GM12878 (cell line): ENCODE measurements at regions not wholly inside any gene's neighbourhood (a gene's known extent, or its start where the extent isn't known, plus 50 kb on each side); places are given as distances from the start of the nearest gene placed in this dataset.
A peak's percentile ranks its signal among the peaks of the same experiment; 100 is the strongest.

Experiments
- ATAC-seq: fragments of 200-7000 bp; cut with Tn5 transposase; 3 replicates; pipeline ENCODE4 v1.9.1; 2020; ENCODE audit warnings: mild to moderate bottlenecking, moderate library complexity
- BruUV-seq: library from RNA; stranded (reverse); fragments of 400-500 nt; replicated peaks from 2 replicates; lab custom pipeline; 2021; lab: Mats Ljungman, UMichigan
- CTCF ChIA-PET: fragments of 300-600 bp; sonication (Branson Sonifier 250); formaldehyde crosslinking; extraction: SDS; loops from one replicate; lab custom pipeline; 2021; ENCODE audit warnings: inconsistent platforms; lab: Yijun Ruan, JAX
- POLR2A ChIA-PET: fragments of 350-600 bp; formaldehyde crosslinking; extraction: SDS; loops from one replicate; lab custom pipeline; 2021; ENCODE audit warnings: inconsistent platforms; lab: Charles Lee
- RAD21 ChIA-PET: fragments of 300-600 bp; sonication (Branson Sonifier 250); formaldehyde crosslinking; loops from one replicate; lab custom pipeline; 2023; ENCODE audit warnings: antibody characterized with exemption; ENCODE audit not compliant: unreplicated experiment; lab: Charles Lee
- SMC1A ChIA-PET: fragments of 300-600 bp; sonication (Branson Sonifier 250); formaldehyde crosslinking; loops from one replicate; lab custom pipeline; 2023; ENCODE audit not compliant: unreplicated experiment, uncharacterized antibody; lab: Charles Lee
- DNase-seq: peaks from one replicate; pipeline ENCODE4 v3.0.0-alpha.2; 2011; ENCODE audit warnings: low read depth, low spot score
- FAIRE-seq: peaks from 3 replicates; lab custom pipeline; 2011; peaks lifted over from hg19 to GRCh38; lab: Jason Lieb, UNC
- H2AFZ ChIP-seq: 2 replicates; pipeline ENCODE4 v1.6.0; 2011; ENCODE audit warnings: low read depth, low read length, control low read depth; ENCODE audit not compliant: control insufficient read depth
- H3K27ac ChIP-seq: 2 replicates; pipeline ENCODE4 v1.5.1; 2011; ENCODE audit warnings: control low read depth; ENCODE audit not compliant: control insufficient read depth, insufficient read depth
- H3K27me3 ChIP-seq, 2 experiments: replicated peaks in 1 of 2; 2 replicates each; pipeline versions ENCODE4 v1.6.0 to v1.6.1; 2011; ENCODE audit warnings: low read length in 1 of 2; ENCODE audit not compliant: control insufficient read depth in 2 of 2, insufficient read depth in 2 of 2
- H3K36me3 ChIP-seq, 2 experiments: 2 replicates each; pipeline ENCODE4 v1.5.1; 2011; ENCODE audit warnings: low read length in 1 of 2; ENCODE audit not compliant: control insufficient read depth in 2 of 2, insufficient read depth in 2 of 2
- H3K4me1 ChIP-seq: 2 replicates; pipeline ENCODE4 v1.6.1; 2011; ENCODE audit warnings: mild to moderate bottlenecking, low read length, moderate library complexity, mixed read lengths; ENCODE audit not compliant: control insufficient read depth, insufficient read depth
- H3K4me2 ChIP-seq: 2 replicates; pipeline ENCODE4 v1.6.0; 2011; ENCODE audit warnings: control low read depth; ENCODE audit not compliant: control insufficient read depth, insufficient read depth
- H3K4me3 ChIP-seq: fragments of 200-600 bp; sonication (generic); 2 replicates; pipeline ENCODE4 v1.5.1; 2016
- H3K79me2 ChIP-seq: 2 replicates; pipeline ENCODE4 v1.6.0; 2011; ENCODE audit warnings: low read length; ENCODE audit not compliant: control insufficient read depth, insufficient read depth
- H3K9ac ChIP-seq: 2 replicates; pipeline ENCODE4 v1.8.0; 2011; ENCODE audit warnings: low read length, control low read depth, mixed read lengths; ENCODE audit not compliant: control insufficient read depth, insufficient read depth
- H3K9me3 ChIP-seq: replicated peaks from 3 replicates; pipeline ENCODE4 v1.5.1; 2011; ENCODE audit warnings: mild to moderate bottlenecking, low read length; ENCODE audit not compliant: control insufficient read depth, insufficient read depth
- H4K20me1 ChIP-seq: 2 replicates; pipeline ENCODE4 v1.6.0; 2011; ENCODE audit not compliant: control insufficient read depth, insufficient read depth
- ATF7 ChIP-seq: fragments of 450-650 bp; IDR thresholded peaks from 2 replicates; pipeline ENCODE4 v1.6.1; 2016; ENCODE audit warnings: low read depth, mild to moderate bottlenecking
- BCL11A ChIP-seq: IDR thresholded peaks from 2 replicates; pipeline ENCODE4 v1.6.1; 2011; ENCODE audit warnings: low read depth, low read length
- EED ChIP-seq: sonication (generic); IDR thresholded peaks from 2 replicates; pipeline ENCODE4 v1.6.1; 2016; ENCODE audit warnings: antibody characterized with exemption, low read depth
- ELK1 ChIP-seq: IDR thresholded peaks from 2 replicates; pipeline ENCODE4 v1.6.1; 2012; ENCODE audit warnings: low read depth, low read length, improper control_type of control experiment
- FOXM1 ChIP-seq: IDR thresholded peaks from 2 replicates; pipeline ENCODE4 v1.6.1; 2012; ENCODE audit warnings: low read depth, mild to moderate bottlenecking, inconsistent platforms, low read length, moderate library complexity
- HCFC1 ChIP-seq: fragments of 150-350 bp; IDR thresholded peaks from 2 replicates; pipeline ENCODE4 v1.6.1; 2014; ENCODE audit warnings: low read length
- IKZF1 ChIP-seq: fragments of 450-650 bp; conservative IDR thresholded peaks from 2 replicates; pipeline ENCODE4 v1.6.1; 2017; ENCODE audit warnings: antibody characterized with exemption, mild to moderate bottlenecking
- IRF3 ChIP-seq: fragments of 450-650 bp; IDR thresholded peaks from 2 replicates; pipeline ENCODE4 v1.6.1; 2014; ENCODE audit warnings: mild to moderate bottlenecking
- MLLT1 ChIP-seq: fragments of 450-650 bp; IDR thresholded peaks from 2 replicates; pipeline ENCODE4 v1.6.1; 2016; ENCODE audit warnings: mild to moderate bottlenecking
- NFIC ChIP-seq: IDR thresholded peaks from 2 replicates; pipeline ENCODE4 v1.6.1; 2012; ENCODE audit warnings: low read depth, mild to moderate bottlenecking, inconsistent platforms, low read length, moderate library complexity
- SIX5 ChIP-seq: IDR thresholded peaks from 2 replicates; pipeline ENCODE4 v1.6.1; 2011; ENCODE audit warnings: mild to moderate bottlenecking, low read depth, low read length, moderate library complexity; ENCODE audit not compliant: severe bottlenecking
- TARDBP ChIP-seq: IDR thresholded peaks from 2 replicates; pipeline ENCODE4 v1.6.1; 2016; ENCODE audit warnings: borderline replicate concordance
- TCF12 ChIP-seq: IDR thresholded peaks from 2 replicates; pipeline ENCODE4 v1.6.1; 2011; ENCODE audit warnings: low read depth, mild to moderate bottlenecking, low read length
- WGBS: methylation state at CpG from one replicate; pipeline ENCODE4 v1.1.6; 2016; ENCODE audit warnings: low lambda C conversion rate; ENCODE audit not compliant: insufficient replicate concordance, insufficient coverage; ENCODE audit errors: missing lambda C conversion rate; 5-methylcytosine and 5-hydroxymethylcytosine counted together
- in situ Hi-C: fragments of 300-500 bp; cut with MboI; formaldehyde crosslinking; loops from 9 replicates; pipeline ENCODE4 v1.14.3; 2018; ENCODE audit warnings: mixed read lengths
- intact Hi-C: fragments of 100-400 bp; cut with micrococcal nuclease; formaldehyde crosslinking; loops from one replicate; pipeline ENCODE4 v1.14.2; 2022; ENCODE audit not compliant: unreplicated experiment

- FAIRE-seq, result no peak
- in situ Hi-C loops (no loop called here), intact Hi-C loops (no loop called here)
- DNase-seq, result no peak
- H3K4me2 ChIP-seq, result no peak overlapping the region
- no peak overlapping the region for H3K9ac ChIP-seq
- ATAC-seq, result peak; percentile 36
- ChIA-PET RAD21 (no interaction called here), SMC1A (no interaction called here), CTCF (no interaction called here), POLR2A (no interaction called here)
- no TSS peak for BruUV-seq
- no peaks in the 10 kb centered on the region for H3K9me3 ChIP-seq
- H4K20me1 ChIP-seq, result no peaks in the 10 kb centered on the region
- no peaks in the 10 kb centered on the region for H3K27me3 ChIP-seq
- H2AFZ ChIP-seq, result no peak overlapping the region
- no peaks in the 10 kb centered on the region for H3K36me3 ChIP-seq
- TF ChIP-seq ATF7 (peak; percentile 50; the same call in 1 of the 2 replicates), IRF3 (no peak), MLLT1 (no peak), FOXM1 (no peak), TCF12 (no peak), TARDBP (no peak), NFIC (0 out of 2 replicates have a peak, but pooled peaks have one; percentile 14), EED (0 out of 2 replicates have a peak, but pooled peaks have one; percentile 24), BCL11A (no peak), SIX5 (no peak), IKZF1 (0 out of 2 replicates have a peak, but pooled peaks have one; percentile 10), HCFC1 (no peak), ELK1 (no peak)
- no peak overlapping the region for H3K27ac ChIP-seq
- no peak overlapping the region for H3K4me3 ChIP-seq
- 0% methylated on average over 2 of the region's 2 CpGs for WGBS
- H3K4me1 ChIP-seq, result no peaks in the 10 kb centered on the region
- H3K79me2 ChIP-seq, result no peaks in the 10 kb centered on the region
These were observed 1071.6 kb downstream of the PLOD2 start for GRCh38 chr3:145089337-145089736.
